ENCODE measurements at regions not wholly inside any gene's neighbourhood (a gene's known extent, or its start where the extent isn't known, plus 50 kb on each side); places are given as distances from the start of the nearest gene placed in this dataset.

DNA sequence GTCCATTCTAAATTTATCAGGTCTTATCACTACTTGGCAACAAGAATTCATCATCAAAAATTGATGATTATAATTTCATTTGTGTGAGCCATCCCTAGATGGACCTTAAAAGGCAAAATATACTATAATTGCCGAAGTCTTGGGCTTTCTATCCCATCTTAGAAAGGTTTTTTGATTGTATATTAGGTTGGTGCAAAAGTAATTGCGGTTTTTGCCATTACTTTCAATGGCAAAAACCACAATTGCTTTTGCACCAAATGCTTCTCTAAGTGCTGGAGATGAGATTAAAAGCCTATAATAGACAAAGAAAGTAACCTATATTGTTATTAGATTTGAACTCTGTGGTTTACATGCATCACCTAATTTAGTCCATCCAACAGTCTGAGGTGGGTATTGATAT lies 612.9 kb downstream of the ZNF385D start:
- TF ChIP-seq CTCF (IDR thresholded peaks at IDR 0.05; ENCODE audit: low read length) (no peak), EZH2 (optimal IDR thresholded peaks at IDR 0.05; ENCODE audit: low read depth, low read length) (no peak)
